HL-60 (cell line): ENCODE measurements at regions not wholly inside any gene's neighbourhood (a gene's known extent, or its start where the extent isn't known, plus 50 kb on each side); places are given as distances from the start of the nearest gene placed in this dataset.

ENCODE experiments used
- DNase-seq, 2 experiments: peaks; one replicate each; pipeline ENCODE4 v3.0.0-alpha.2; 2010 to 2020; ENCODE audit warnings: low read depth in 1 of 2, low spot score in 1 of 2
- H3K27ac ChIP-seq: fragments of 250-450 bp; sonication (Bioruptor Pico); replicated peaks from 2 replicates; pipeline ENCODE4 v1.5.1; 2020; ENCODE audit warnings: mild to moderate bottlenecking, moderate library complexity
- H3K27me3 ChIP-seq: fragments of 250-450 bp; sonication (Bioruptor Pico); 2 replicates; pipeline ENCODE4 v1.5.1; 2021; ENCODE audit warnings: mild to moderate bottlenecking, moderate library complexity; ENCODE audit not compliant: insufficient read depth, poor library complexity, severe bottlenecking
- H3K4me3 ChIP-seq: replicated peaks from 2 replicates; pipeline ENCODE4 v1.5.1; 2011; ENCODE audit warnings: mild to moderate bottlenecking, control low read depth, low read length; ENCODE audit not compliant: insufficient read depth
- GABPA ChIP-seq: IDR thresholded peaks from 2 replicates; pipeline ENCODE4 v1.6.1; 2012; ENCODE audit warnings: low read depth
- POLR2AphosphoS5 ChIP-seq: IDR thresholded peaks from 2 replicates; pipeline ENCODE4 v1.6.1; 2012; ENCODE audit warnings: low read depth
- SPI1 ChIP-seq: IDR thresholded peaks from 2 replicates; pipeline ENCODE4 v1.6.1; 2012; ENCODE audit warnings: low read depth, mild to moderate bottlenecking, borderline replicate concordance
- TF ChIP-seq, protein P1 (sequence below): IDR thresholded peaks from one replicate; pipeline ENCODE4 v1.5.1; 2011; ENCODE audit warnings: low read length, control low read depth, inconsistent platforms; ENCODE audit not compliant: insufficient read depth
- TF ChIP-seq, protein P2 (sequence below): IDR thresholded peaks from 2 replicates; pipeline ENCODE4 v1.6.1; 2012; ENCODE audit warnings: low read depth; ENCODE audit not compliant: insufficient replicate concordance

DNA sequence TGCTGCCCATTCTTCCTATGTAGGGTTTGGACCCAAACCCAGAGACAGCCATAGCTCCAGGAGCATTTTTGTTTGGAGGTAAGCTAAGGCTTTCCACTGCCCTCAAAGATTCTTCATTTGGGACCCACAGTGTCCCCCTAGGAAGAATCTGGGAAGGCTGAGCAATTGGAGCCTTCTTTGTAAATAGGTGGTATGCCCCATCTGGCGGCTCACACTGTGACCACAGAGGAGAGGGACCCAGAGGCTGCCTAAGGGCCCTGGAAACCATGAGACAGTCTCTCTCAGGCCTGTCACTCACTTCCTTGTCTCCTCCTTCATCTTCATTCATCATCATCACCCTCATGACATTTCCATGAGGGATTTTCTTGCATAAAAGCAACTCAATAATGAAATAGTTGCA, 215.4 kb upstream of the OSR1 start:
- H3K4me3 ChIP-seq = no peak overlapping the region
- no peaks in the 10 kb centered on the region for H3K27me3 ChIP-seq
- TF ChIP-seq GABPA = no peak
- TF ChIP-seq, protein P1, sequence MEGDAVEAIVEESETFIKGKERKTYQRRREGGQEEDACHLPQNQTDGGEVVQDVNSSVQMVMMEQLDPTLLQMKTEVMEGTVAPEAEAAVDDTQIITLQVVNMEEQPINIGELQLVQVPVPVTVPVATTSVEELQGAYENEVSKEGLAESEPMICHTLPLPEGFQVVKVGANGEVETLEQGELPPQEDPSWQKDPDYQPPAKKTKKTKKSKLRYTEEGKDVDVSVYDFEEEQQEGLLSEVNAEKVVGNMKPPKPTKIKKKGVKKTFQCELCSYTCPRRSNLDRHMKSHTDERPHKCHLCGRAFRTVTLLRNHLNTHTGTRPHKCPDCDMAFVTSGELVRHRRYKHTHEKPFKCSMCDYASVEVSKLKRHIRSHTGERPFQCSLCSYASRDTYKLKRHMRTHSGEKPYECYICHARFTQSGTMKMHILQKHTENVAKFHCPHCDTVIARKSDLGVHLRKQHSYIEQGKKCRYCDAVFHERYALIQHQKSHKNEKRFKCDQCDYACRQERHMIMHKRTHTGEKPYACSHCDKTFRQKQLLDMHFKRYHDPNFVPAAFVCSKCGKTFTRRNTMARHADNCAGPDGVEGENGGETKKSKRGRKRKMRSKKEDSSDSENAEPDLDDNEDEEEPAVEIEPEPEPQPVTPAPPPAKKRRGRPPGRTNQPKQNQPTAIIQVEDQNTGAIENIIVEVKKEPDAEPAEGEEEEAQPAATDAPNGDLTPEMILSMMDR = no peak
- no peak for TF ChIP-seq SPI1
- no peak for TF ChIP-seq POLR2AphosphoS5
- TF ChIP-seq, protein P2, sequence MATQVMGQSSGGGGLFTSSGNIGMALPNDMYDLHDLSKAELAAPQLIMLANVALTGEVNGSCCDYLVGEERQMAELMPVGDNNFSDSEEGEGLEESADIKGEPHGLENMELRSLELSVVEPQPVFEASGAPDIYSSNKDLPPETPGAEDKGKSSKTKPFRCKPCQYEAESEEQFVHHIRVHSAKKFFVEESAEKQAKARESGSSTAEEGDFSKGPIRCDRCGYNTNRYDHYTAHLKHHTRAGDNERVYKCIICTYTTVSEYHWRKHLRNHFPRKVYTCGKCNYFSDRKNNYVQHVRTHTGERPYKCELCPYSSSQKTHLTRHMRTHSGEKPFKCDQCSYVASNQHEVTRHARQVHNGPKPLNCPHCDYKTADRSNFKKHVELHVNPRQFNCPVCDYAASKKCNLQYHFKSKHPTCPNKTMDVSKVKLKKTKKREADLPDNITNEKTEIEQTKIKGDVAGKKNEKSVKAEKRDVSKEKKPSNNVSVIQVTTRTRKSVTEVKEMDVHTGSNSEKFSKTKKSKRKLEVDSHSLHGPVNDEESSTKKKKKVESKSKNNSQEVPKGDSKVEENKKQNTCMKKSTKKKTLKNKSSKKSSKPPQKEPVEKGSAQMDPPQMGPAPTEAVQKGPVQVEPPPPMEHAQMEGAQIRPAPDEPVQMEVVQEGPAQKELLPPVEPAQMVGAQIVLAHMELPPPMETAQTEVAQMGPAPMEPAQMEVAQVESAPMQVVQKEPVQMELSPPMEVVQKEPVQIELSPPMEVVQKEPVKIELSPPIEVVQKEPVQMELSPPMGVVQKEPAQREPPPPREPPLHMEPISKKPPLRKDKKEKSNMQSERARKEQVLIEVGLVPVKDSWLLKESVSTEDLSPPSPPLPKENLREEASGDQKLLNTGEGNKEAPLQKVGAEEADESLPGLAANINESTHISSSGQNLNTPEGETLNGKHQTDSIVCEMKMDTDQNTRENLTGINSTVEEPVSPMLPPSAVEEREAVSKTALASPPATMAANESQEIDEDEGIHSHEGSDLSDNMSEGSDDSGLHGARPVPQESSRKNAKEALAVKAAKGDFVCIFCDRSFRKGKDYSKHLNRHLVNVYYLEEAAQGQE = no peak
- H3K27ac ChIP-seq = no peak overlapping the region
- DNase-seq = no peak

DNA sequence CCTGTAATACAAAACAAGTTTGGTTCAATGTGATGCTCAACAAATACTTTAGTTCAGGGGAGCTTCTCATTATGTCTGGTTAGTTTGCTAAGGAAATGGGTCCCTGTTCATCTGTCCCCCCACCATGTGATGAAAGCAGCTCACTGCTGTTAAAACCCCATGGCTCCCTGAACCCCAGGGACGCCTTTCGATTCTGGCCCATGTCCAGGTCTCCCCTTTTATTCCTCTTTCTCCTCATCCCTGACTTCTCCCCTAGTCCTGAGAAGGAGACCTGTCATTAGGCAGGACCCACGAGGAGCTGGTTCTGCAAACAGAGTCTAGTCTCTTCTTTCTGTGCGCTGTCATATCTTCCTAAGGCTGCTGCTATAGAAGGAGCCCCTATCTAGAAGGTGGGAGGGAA, 213.3 kb upstream of the OSR1 start:
- Histone ChIP-seq H3K27me3 (no peaks in the 10 kb centered on the region), H3K4me3 (no peak overlapping the region), H3K27ac (no peak overlapping the region)
- DNase-seq = no peak
- TF ChIP-seq POLR2AphosphoS5 (no peak), SPI1 (no peak), GABPA (no peak)
- TF ChIP-seq, protein P2 = no peak
- TF ChIP-seq, protein P1 = no peak

- no peak for DNase-seq
- Histone ChIP-seq H3K4me3 (no peak overlapping the region), H3K27me3 (no peaks in the 10 kb centered on the region), H3K27ac (no peak overlapping the region)
- TF ChIP-seq, protein P2 = no peak
- TF ChIP-seq POLR2AphosphoS5 (no peak), SPI1 (no peak), GABPA (no peak)
- TF ChIP-seq, protein P1 = no peak
These were observed 210.9 kb upstream of the OSR1 start for GRCh38 chr2:19569300-19569791.
